ENCODE measurements at regions not wholly inside any gene's neighbourhood (a gene's known extent, or its start where the extent isn't known, plus 50 kb on each side); places are given as distances from the start of the nearest gene placed in this dataset.

DNA sequence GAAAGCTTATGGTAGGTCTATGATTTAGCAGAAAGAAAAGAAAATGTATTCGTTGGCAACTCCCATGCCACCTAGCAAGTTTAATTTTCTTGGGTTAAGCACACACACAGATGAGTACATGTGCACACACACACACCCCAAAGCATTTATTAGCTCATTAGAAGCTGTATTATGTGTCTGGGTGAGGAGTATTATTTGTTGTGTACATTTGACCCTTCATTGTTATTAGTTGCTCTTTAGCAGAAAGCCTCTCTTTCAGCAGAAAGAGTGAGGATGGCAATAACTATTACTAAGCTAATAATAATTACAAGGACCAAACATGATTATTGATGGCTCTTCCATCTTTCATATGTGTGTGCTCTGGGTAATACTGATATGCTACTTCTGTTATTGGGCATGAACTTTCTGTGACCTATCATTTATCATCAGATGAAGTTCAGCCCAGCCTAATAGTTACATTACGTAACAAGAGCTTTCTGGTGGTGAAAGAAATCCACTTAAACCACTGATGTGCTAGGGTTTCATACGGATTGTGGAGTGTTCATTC, 177.4 kb upstream of the OBI1 start:
- no peak overlapping the region for H3K4me3 ChIP-seq (ENCODE audit: low read depth, low read length)
- DNase-seq (ENCODE audit: low read depth) = no peak
- TF ChIP-seq, protein P1, sequence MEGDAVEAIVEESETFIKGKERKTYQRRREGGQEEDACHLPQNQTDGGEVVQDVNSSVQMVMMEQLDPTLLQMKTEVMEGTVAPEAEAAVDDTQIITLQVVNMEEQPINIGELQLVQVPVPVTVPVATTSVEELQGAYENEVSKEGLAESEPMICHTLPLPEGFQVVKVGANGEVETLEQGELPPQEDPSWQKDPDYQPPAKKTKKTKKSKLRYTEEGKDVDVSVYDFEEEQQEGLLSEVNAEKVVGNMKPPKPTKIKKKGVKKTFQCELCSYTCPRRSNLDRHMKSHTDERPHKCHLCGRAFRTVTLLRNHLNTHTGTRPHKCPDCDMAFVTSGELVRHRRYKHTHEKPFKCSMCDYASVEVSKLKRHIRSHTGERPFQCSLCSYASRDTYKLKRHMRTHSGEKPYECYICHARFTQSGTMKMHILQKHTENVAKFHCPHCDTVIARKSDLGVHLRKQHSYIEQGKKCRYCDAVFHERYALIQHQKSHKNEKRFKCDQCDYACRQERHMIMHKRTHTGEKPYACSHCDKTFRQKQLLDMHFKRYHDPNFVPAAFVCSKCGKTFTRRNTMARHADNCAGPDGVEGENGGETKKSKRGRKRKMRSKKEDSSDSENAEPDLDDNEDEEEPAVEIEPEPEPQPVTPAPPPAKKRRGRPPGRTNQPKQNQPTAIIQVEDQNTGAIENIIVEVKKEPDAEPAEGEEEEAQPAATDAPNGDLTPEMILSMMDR (IDR thresholded peaks at IDR 0.05; ENCODE audit: low read depth, low read length, missing control alignments) = no peak

DNA sequence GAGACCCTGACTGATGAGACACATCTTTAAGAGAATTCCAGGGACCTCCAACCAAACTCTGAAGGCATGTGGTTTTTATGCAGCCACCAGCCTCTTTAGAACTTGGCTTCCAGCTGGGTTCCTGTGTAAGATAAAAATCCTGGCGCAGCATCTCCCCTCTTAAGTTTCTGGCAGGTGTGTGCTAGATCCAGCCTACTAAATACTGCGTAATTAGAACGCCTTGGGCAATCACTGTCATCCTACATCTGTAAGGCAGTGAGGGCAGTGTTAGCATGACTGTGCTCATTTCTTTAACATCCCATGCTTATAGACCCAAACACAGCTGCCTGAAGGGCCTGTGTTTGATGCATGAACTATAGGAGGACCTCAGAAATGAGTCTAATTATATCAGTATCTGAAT, 173.5 kb upstream of the OBI1 start:
- TF ChIP-seq, protein P1 (IDR thresholded peaks at IDR 0.05; ENCODE audit: low read depth, low read length, missing control alignments) = no peak
- DNase-seq (ENCODE audit: low read depth) = no peak
- H3K4me3 ChIP-seq (ENCODE audit: low read depth, low read length) = no peak overlapping the region

DNA sequence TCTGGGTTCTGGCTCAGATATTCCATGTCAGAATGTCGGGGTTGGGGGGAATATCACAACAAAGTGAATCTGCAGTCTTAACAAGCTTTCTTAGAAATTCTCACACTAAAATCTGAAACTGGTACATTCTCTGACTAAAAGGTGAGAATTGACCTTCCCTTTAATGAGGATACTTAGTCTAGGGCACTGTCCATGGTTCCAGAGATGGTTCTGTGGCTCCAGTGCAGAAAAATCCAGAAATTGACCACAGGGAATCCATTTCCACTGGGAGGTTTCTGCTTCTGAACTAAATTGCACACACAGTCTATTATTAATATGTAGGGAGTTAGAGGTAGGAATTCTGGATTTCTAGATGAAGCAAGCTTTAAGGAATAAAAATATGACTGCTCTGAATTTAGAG, 171.6 kb upstream of the OBI1 start:
- H3K4me3 ChIP-seq (ENCODE audit: low read depth, low read length) = no peak overlapping the region
- no peak for DNase-seq (ENCODE audit: low read depth)
- TF ChIP-seq, protein P1 (IDR thresholded peaks at IDR 0.05; ENCODE audit: low read depth, low read length, missing control alignments) = no peak

DNA sequence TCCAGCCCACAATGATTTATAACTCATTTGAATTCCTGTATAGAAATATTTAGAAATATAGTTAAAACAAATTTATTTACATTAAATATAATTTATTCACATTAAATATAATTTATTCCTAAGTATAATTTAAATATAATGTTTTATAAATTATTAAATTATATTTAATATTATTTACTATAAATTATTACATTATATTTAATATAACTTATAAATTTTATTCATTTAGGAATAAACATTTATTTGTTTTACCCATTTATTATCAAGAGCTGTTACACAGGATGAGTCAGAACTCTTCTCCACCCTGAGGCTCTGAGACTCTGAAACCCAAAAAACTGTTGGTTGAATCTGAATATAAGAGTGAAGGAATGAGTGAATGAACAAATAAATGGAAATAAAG, 170.9 kb upstream of the OBI1 start:
- TF ChIP-seq, protein P1 (IDR thresholded peaks at IDR 0.05; ENCODE audit: low read depth, low read length, missing control alignments) = no peak
- no peak overlapping the region for H3K4me3 ChIP-seq (ENCODE audit: low read depth, low read length)
- DNase-seq (ENCODE audit: low read depth) = no peak

DNA sequence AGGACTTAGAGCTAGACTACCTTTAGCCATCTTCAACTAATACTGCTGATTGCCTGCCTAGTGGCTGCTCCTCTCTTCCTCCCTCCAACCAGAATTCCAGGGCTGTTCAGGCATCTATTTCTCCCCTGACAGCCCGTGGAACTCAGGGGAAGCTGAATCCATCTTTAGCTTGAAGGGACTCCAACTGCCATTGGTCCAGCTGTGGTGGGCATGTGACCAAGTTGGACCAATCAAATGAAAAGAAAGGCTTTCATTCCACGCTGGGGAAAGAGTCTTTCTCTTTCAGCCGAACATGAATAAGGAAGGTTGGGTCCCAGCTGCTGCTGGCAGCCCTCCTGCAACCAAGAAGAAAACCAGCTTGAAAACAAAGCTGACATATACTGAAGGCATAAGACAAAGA, 168.5 kb upstream of the OBI1 start:
- TF ChIP-seq, protein P1 (IDR thresholded peaks at IDR 0.05; ENCODE audit: low read depth, low read length, missing control alignments) = no peak
- no peak for DNase-seq (ENCODE audit: low read depth)
- H3K4me3 ChIP-seq (ENCODE audit: low read depth, low read length) = no peak overlapping the region

DNA sequence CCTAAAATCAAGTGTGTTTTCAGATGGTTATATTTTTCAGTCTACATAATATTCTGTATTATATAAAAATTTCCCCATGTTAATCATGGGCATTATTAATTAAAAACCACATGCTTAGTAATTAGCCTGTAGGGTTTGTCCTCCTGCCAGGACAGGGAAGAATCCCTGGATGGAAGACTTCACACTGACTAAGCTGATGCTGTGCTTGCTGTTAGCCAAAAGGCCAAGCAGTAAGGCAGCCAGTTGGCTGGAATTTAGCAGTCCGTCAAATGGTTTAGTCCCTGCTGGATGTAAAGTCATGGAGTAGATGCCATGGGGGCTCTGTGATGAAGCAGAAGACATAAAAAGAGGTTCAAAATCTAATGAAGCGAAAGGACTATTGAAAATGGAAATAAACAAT, 168.0 kb upstream of the OBI1 start:
- no peak overlapping the region for H3K4me3 ChIP-seq (ENCODE audit: low read depth, low read length)
- DNase-seq (ENCODE audit: low read depth) = no peak
- TF ChIP-seq, protein P1 (IDR thresholded peaks at IDR 0.05; ENCODE audit: low read depth, low read length, missing control alignments) = no peak

DNA sequence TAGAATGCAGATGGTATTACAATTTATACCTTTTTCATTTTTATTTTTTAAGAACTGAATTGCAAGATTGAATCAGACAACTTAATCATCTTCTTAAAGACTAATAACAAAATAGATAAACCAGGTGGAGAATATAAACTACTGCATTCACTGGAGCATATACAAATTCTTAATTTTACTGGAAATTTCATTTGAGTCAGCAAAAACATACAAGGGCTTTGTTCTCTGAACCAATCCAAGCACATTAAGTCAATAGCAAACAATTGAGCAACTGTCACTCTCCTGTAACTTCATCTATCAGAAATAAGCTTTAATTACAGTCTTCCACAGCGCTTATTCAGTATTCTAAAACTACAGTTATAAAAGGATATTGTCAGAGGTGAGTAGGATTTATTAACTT, 167.4 kb upstream of the OBI1 start:
- no peak overlapping the region for H3K4me3 ChIP-seq (ENCODE audit: low read depth, low read length)
- TF ChIP-seq, protein P1 (IDR thresholded peaks at IDR 0.05; ENCODE audit: low read depth, low read length, missing control alignments) = no peak
- no peak for DNase-seq (ENCODE audit: low read depth)
